Occipital lobe (tissue), 1 donor: ENCODE measurements at regions not wholly inside any gene's neighbourhood (a gene's known extent, or its start where the extent isn't known, plus 50 kb on each side); places are given as distances from the start of the nearest gene placed in this dataset.
"Not testable (repeated sequence)": the region's sequence is repeated elsewhere in the genome, so short reads cannot be mapped to it uniquely, and the experiment has no call there.

ENCODE experiments used
- DNase-seq: peaks from one replicate; lab custom pipeline; 2025; lab: John Stamatoyannopoulos, UW

DNA sequence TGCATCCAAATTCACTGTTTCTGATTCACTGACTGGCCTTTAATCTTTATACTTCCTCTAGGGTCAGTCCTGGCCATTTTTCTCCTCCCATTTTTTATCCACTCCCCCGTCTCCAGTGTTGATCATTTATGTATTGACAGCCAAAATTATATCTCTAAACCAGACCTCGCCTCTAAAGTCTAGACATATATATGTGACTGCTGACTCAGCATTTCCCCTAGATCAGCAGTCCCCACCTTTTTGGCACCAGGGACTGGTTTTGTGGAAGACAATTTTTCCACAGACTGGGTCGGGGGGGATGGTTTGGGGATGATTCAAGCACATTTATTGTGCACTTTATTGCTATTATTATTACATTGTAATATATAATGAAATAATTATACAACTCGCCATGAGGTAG lies 88.3 kb upstream of the DAAM1 start:
- DNase-seq = no peak

DNA sequence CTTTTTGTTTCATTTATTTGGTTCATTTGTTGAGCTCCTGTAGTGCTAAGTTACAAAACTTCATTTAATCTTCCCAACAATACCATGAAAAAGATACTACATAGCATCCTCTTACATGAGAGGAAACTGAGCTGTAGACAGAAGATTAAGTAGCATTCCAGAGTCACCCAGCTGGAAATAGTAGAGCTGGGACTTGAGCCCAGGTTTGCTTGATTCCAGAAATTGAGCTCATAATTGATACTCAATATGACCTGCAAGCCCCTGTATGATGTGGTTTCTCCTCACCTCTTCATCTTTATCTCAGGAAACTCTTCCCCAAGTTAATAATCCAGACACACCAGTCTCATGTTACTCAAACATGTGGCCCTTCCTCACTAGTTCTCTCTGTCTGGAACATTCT lies 87.0 kb upstream of the DAAM1 start:
- no peak for DNase-seq

DNA sequence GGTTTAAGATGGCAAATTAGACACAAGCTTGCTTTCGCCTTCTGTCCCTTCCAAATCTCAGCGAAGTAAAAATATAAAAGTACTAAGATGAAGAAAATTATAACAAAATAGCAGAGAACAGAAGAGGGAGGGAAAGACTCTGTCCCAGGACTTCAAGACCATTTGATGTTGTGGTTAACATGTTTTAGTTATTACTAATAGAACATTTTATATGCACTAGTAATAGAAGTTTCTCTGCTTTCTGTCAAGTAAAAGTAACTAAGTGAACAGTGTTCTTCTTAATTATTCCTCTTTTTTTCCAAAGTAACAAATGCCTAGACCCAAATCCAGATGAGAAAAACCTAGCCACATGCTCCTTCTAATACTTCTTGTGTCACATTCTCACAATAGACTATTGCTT lies 85.1 kb upstream of the DAAM1 start:
- no peak for DNase-seq

DNA sequence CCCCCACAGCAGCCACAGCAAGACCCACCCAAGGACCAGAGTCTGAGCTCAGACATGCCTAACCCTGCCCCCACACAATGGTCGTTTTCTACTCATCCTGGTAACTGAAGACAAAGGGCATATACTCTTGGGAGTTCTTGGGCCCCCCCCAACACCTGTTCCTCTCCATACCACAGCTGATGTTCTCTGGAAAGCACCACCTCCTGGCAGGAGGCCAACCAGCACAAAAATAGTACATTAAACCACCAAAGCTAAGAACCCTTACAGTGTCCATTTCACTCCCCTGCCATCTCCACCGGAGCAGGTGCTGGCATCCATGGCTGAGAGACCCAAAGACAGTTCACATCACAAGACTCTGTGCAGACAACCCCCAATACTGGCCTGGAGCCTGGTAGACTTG lies 80.6 kb upstream of the DAAM1 start:
- DNase-seq = no peak

DNA sequence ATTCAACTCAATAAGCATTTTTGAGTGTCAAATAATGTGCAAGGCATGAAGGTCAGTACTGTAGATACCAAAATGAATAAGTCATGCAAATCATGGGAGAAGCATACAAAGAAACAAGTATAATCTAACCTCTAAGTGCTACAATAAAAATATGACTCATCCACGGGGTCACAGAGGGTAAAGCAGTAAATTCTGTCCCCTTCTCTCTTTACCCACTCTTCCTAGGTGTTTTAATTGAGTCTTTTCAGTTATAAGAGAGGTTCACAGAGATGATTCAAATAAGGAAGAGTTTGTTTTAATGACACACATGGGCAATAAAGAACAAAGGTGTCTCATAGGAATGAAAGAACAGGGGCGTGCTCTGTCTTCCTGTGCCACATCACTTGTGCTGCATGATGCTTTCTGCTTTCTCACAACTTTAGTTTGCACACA lies 71.5 kb upstream of the DAAM1 start:
- DNase-seq = no peak

DNA sequence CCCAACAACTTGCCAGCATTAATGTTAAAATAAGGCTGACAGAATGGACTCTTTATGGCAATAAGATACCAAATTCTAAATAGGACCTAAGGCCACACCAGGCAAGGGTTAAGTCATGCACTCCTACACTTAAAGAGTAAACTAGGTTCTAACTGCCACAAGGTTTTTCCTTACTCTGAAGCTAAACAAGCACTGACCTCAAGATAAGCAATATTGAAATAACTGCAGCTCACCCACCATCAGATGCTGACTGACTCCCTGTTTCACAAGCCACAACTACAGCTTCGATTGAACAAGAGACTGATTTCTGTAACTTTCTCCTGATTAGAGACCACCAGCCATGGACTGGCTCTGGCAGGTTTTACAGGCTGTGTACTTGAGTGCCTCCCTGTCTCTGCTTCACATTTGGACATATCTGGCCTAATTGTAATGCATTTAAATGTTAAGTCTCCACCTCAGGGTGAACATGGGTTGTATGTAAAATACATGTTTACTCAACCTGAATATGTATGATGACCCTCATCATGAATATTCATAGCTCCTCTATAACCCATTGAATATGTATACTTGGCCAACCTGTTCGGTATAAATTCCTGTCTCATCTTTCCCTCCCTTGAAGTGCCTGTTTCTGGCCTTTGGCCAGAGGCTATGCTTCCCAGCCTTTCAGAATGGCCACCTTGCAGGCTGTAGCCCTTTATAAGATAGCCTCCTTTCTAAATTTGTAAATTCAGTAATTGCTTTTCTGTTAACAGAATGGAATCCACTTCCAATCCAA lies 70.5 kb upstream of the DAAM1 start:
- DNase-seq = no peak

DNA sequence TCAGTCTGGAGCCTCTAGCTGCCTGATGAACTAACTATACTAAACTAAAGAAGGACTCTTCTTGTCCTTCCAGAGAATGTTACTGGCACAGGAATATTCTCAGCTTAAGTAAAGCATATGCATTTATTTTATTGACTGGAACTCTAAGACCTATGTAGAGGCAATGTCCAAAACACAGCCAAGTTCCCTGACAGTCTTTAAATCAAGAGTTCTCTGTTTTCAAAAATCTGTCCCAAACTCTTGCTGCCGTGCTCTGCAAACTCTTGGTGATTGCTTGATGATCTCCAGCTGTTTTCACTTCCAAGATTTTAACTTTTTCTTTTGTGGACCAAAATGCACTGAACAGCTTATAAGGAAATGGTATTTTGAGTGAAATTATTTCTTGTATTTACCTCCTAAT lies 67.5 kb upstream of the DAAM1 start:
- DNase-seq = no peak

DNA sequence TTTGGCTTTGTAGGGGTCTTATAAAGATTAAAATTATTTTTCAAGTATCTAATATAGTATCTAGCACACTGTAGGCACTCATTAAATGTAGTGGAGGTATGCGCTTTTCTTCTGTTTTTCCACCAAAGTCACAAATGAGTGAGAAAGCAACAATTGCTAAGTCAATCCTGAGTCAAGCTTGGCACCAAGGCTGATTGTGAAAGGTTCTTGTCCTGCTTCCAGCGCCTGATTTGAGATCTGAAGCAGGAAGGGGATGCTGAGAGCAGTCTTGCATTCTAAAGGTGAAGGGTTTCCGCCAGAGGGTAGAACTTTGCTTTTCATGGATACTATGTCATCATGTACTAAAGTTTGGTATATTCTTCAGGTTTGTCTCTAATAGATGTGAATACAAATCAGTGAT lies 64.9 kb upstream of the DAAM1 start:
- no peak for DNase-seq

DNA sequence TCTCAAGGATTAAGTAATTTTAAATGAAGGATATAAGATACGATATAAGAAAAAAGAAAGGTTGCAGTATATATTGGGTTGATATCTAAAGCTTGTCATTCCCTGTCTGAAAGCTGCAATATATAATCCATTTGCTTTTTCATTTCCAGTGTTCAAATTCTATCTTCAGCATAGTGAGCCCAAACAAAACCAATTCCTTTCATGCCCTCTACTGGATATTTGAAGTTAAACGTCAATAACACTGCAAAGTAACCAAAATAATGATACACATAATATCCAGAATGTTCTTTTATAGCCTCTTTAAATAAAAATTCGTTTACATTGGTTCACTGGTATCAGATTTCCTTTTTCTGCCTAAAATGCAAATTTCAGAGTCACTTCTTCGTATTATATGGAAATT lies 64.5 kb upstream of the DAAM1 start:
- DNase-seq = no peak

DNA sequence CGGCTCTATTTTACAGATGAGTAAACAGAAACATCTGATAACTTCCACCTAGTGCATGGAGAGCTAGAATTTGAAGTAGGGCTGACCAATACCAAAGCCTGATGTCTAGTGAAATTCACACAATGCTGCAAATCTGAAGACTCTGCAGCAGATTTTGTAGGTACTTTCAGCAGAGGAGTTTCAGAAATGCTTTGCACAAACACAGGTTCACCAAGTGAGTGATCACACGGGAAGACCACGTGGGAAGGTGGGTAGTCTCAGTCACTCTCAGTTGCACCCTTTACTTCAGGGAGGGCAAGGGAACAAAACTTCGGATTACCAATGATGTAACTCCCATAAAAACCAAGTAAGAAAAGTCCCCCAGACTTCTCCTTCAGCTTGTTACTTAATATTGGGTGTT lies 63.3 kb upstream of the DAAM1 start:
- DNase-seq = no peak

DNA sequence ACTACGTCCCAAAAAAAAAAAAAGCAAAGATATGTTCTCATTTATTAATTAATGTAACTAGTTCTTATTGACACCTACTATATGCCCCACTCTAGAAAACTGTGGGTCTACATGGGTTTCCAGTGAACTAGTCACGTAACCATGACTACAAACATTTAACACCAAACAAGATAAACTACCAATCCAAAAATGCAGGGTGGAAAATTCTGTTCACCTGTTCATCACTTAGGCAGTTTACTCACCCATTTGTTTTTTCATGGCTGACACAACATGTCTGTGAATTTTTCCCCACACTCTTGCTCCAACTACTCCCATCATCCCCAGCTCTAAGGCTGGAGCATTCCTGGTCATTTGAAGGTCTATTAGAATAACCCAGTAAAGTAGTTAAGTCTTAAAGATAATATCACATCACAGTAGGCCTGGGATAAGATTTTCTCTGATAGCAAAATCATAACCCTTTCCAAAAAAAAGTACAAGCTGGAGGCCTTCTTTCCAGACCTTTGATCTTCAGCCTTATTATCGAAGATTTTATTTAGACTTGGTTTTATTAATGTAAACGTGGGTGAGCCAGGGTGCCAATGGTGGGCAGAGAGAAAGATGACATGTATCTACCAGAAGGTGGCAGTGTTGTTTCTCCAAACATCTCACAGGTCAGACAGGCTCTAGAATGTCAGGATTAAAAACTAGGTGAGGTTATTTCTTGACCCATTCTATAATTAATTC lies 61.6 kb upstream of the DAAM1 start:
- no peak for DNase-seq

DNA sequence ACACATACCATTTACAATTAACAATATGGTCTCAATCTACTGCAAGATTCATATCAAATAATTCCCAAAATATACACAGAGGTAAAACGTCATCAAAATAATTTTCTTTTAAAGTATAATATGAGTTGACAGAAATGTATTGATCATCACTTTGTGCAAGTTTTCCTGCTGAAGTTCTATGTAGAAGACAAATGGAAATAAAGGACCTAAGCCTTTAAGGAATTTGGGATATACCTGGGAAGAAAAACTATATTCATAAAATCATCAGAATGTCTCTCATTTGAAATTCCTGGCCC lies 61.1 kb upstream of the DAAM1 start:
- DNase-seq = no peak

DNA sequence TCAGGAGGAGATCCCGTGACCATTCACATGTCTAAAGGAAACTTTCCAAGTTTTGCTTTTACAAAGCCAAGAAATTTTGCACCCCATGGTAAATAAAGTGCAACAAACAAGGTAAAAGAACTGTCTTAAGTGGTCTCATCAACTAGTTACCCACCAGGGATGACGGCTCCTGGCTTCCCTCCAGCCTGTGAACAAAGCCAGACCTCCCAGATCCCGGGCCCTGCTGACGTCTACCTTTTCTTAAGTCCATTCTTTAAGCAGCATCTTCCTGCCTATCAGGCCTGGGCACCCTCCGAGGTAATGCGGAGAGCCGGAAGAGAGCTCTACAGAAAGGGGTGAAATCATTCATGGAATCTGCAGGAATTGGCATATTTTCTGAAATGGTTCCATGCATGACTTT lies 58.0 kb upstream of the DAAM1 start:
- no peak for DNase-seq

DNA sequence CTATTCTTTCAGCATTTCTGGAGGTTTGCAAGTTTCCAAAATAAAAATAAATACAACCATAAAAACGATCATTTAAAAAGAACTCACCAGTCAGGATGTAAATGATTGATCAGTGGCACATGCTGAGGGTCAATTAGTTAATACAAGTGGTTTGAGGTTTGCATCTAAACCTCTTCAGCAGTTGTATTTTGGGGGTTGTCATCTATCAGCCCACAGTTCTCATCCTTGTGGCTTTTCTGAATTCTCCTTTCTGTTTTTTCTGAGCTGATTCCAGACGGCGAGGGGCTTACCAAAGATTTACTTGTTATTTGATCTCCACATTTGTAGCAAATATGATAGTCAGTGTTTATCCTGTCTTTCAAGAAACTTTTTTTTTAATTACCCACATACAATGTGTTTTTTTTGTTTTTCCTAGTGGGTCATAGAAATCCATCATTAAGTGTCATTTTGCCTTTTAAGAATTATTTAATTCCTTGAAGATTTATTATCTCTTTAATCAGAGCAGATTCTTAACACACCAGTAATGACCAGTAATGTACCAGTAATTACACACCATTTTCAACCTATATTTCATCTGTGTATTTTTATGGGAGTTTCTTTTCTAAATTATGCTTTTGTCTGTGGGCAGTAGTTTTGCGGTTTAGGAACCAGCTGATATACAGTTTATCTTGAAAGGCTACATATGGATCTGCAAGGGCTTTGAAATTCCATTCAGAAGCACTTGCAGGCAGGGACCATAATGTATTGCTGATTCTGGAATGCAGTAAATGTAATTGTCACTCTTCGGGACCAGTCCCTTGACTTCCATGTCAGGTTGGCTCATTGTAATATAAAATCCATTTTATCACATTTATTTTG lies 56.3 kb upstream of the DAAM1 start:
- DNase-seq = no peak

DNA sequence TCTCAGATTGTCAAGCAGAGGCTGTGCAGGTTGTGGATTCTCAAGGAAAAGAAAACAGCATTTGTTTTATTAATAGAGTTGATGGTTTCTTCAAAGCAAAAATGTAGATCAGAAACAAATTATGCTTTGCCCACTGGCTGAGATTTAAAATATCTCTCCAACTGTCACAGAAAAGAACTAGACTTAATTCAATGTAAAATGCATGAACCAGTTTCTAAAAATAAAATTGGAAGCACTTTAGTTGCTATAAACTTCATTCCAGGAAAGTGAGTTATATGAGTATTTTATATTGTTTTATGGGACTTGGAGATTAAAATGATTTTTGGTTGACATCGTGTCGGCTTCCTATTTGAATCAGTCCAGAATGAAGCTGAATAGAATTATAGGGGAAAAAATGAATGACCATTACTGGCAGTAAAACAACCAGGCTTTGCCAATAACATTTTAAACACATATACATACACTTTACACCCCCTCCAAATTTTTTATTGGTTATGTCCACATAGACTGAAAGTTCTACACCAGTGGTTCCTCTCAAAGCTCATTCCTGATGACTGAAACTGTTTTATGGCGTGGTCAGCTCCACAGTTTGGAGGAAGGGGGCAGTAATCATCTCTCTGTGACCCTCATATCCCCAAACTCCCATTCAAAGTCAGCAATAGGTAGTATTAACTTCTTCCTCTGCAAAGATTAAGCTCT lies 55.5 kb upstream of the DAAM1 start:
- DNase-seq = no peak

DNA sequence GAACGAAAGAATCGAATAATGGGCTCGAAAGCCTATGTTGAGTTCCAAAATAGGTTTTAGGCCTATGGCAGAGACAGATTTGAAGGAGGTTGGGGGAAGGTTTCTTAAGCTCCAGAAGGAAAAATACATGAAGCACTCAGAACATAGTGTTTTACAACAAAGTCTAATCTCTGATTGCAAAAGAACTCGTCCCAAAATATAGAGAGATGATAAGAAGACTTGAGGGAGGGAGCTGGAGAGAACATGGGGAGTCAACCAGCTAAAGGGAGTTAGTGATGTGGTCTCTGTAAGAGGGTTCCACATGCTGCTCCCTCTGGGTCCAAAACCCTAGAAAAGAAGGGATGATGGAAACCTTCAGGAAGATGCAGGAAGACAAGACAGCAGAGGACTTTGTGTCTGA lies 54.8 kb upstream of the DAAM1 start:
- no peak for DNase-seq

DNA sequence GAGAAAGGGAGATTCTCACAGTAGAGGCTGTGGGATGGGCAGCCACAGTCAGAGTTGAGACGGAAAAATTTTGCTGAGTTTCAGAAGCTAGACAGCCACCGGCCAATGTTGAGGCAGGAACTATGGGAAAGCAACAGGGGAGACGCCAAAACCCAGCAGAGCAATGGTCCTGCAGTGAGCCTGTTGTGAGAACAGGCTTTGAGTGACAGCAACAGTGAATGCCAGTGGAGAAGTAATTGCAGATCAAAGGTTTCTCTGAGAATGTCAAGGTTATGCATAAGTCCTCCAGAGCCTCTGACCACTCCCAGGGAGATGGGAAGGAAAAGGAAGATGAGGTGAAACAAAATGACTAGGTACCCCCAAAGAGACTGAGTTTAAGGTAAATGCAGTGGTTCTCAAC lies 54.2 kb upstream of the DAAM1 start:
- DNase-seq = no peak

DNA sequence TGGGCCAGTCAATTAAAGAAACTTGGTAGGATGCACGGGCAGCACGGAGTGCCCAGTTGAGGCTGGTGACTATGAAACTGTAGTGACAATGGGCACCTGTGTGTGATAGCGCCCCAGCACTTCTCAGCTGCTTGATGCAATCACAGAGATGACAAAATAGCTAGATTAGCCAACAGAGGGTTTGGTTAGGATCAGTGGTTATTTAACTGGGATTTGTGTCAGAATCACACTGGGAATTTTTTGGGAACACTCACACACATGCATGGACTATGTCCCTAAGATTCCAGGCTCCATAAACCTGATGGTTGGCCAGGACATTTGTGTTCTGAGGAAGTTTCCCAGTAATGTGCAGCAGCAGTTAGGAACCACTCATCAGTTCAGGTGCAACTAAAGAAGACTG lies 51.2 kb upstream of the DAAM1 start:
- no peak for DNase-seq

DNA sequence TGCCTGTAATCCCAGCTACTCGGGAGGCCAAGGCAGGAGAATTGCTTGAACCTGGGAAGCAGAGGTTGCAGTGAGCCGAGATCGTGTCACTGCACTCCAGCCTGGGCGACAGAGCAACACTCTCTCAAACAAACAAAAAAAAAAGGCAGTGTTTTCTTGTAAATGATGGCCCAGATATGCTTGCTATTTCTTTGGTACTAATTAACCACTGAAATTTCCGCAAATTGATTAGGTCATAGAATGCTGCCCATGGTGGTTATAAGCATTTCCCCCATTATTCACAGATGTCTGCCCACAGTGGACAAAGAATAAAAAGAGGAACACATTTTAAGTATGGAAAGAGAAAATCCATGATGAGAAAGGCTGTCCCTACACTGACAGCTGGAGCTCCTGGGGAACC lies 49.9 kb upstream of the DAAM1 start:
- DNase-seq = not testable (repeated sequence)
